GM19324 (cell line): ENCODE measurements at regions not wholly inside any gene's neighbourhood (a gene's known extent, or its start where the extent isn't known, plus 50 kb on each side); places are given as distances from the start of the nearest gene placed in this dataset.

Source experiments
- ATAC-seq: cut with Tn5 transposase; IDR thresholded peaks from one replicate; pipeline ENCODE4 v1.9.1; 2021; ENCODE audit warnings: mild to moderate bottlenecking, moderate library complexity; ENCODE audit not compliant: unreplicated experiment, low FRiP score

DNA sequence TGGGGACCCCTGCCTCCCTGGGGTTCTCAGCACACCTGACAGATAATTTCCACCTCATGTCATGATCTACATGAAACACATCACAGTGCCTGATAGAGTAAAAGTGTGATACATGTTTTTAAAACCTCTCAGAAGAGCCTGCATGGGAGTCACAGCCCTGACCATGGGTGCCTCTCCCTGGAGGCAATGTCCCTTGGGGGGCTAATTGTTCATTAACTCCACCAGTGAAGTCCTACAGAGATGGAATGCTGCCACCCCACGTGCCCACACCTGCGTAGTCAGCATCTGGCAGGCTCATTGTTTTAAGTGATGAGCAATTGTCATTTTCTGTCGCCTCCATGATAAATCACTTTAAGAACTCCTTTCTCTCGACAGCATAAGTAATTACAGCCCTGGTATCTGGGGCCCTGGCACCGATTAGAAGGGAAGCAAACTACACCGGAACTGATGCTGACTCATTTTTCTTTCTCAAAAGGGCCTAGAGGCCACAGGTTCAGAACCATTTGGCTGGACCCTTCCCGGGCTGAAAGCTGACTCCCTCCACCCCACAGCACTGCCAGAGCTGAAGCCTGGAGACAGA, 109.6 kb upstream of the GJB5 start:
- ATAC-seq, result no peak

DNA sequence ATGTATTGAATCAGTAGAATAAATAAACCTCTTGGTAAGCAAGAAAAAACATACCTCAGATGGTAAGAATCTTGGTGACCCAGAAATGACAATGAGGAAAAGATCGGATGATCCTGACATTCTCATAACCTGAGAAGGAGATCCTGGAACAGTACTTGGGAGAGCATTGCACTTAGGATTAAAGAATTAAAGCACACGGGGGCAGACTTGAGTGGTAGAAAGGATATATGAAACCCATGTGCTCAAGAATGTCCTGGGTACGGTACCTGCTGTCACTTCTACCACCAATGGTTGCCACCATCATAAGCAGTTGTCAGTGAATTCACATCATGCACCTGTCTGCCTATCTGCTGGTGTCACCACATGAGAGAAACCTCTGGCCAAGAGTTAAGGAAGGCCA, 108.9 kb upstream of the GJB5 start:
- no peak for ATAC-seq

- no peak for ATAC-seq
Measured at GRCh38 chr1:34648501-34648900, 106.3 kb upstream of the GJB5 start.

DNA sequence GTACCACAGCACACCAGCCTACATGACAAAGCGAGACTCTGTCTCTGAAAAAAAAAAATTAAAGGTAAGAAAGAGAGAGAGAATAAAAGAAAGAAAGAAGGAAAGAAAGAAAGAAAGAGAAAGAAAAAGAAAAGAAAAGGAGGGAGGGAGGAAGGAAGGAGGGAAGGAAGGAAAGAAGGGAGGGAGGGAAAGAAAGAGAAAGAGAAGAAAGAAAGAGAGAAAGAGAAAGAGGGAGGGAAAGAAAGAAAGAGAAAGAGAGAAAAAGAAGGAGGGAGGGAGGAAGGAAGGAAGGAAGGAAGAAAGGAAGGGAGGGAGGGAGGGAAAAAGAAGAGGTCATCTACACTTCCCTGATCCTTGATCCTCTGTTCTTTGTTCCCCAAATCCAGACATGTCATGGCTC, 104.8 kb upstream of the GJB5 start:
- ATAC-seq, result no peak

GRCh38 chr1:34650800-34651199, 104.0 kb upstream of the GJB5 start:
- no peak for ATAC-seq

DNA sequence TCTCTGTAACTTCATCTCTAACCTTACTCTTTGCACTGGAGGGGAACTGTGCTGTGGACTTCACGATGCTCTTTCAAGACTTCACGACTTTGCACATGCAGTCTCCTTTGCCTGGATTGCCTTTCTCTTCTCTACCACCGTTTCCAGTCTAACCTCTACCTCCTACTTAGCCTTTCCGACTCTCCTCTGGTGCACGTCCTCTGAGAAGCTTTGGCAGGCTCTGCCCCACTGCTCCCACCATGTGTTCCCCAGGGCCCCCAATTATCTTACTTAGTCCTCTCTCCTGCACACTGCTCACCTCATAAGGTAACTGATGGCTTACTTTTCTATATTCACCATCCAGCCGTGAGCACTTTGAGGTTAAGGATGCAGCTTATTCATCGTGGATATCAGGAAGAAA, 101.7 kb upstream of the GJB5 start:
- no peak for ATAC-seq

- no peak for ATAC-seq
Measured at GRCh38 chr1:34655206-34655874, 99.5 kb upstream of the GJB5 start.

DNA sequence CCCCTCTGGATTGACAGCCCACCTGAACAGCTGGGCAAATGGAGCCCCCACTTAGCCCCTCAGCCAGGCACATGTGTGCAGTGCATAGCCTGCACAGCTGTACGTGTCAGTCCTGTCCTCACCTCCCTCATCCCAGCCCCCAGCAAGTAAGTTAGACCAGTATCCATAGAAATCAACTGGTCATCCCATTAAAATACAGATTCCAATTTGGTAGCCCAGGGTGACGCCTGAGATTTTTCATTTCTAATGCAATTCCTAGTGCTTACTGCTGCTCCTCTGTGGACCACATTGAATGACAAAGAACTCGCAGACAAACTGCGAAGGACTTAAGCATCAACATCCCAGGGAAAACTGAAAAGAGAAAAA, 99.0 kb upstream of the GJB5 start:
- ATAC-seq, result no peak

DNA sequence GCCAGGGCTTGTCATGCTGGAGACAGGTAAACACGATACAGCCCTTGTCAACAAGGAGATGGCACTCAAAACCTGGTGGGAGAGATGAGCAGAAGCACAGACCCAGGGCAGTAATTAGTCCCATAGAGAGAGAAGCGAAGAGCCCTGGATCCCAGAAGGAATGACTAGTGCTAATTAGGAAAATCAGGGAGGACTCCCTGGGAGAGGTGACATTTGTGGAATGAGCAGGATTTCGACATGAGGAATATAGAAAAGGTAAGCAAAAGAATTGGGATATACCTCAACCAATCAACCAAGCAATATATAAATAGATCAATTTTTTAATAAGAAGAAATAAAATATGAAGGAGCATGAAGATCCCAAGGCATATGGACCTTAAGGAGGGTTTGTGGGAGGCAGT, 98.5 kb upstream of the GJB5 start:
- ATAC-seq, result no peak

DNA sequence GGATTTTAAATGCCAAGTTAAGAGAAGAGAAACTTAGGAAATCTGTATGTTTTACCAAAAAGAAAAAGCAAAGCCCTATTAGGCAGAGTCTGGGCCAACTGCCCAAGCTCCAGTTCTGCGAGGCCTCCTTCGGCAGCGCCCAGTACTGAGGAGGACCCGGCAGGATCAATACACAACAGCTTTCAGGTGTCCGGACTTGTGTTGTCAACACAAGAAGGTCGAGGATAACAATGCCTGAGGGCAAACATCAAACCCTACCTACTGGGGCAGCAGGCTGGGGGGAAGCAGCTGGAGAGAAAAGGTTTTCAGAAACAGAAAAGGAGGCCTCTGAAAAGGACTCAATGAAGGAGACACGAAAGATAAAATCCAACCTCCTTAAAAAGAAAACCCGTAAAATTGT, 98.1 kb upstream of the GJB5 start:
- ATAC-seq, result no peak

DNA sequence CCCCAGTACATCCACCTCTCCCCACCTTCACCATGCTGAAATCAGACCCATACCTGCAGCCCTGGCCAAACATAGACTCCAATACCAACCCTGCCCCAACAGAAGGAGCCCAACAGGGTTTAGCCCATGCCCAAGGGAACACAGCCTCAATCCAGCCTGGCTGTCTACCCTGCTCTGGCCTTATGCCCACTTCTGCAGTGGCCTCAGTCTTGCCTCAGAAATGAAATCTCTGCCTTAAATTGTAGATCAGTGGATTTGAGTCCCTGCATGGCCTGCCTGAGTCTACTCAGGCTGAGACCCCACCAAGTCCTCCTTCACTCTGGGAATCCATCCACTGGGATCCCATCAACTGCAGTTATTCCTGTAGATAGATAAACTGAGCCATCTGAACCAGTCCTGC, 97.6 kb upstream of the GJB5 start:
- ATAC-seq, result no peak

DNA sequence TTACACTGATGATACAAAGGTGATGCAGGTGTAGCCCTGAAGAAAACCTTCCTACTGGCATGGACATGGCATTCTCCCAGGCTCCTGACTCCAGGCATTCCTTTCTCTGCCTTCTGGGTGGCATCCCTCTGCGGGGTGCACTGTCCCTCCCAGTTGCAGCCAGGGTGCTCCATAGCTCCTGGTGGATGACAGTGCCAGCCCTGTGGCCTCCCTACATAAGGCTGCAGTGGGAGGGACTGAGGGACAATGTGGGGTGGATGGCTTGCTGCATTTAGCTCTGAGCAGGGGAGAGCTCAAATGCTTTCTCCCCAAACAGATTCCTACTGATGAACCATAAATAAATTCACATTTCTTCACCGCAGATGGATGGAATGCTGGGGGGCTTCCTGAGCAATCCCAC, 97.0 kb upstream of the GJB5 start:
- ATAC-seq, result no peak

GRCh38 chr1:34663031-34663430, 91.8 kb upstream of the GJB5 start:
- no peak for ATAC-seq

GRCh38 chr1:34668063-34668462, 86.8 kb upstream of the GJB5 start:
- no peak for ATAC-seq

DNA sequence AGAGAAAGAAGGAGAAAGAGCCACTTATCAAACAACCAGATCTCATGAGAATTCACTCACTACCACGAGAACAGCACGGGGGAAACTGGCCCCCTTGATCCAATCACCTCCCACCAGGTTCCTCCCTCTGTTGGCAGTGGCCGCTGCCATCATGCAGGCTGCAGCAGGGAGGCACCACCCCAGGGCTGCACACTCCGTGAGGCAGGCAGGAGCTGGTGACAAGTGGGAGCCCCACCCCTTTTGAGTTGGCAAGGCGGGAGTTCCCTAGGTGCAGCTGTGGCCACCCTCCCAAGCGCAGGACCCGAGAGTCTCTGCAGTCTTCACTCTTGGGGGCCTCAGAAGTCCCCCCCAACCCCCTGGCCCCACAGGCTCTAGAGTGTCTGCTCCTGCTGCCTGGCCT, 83.9 kb upstream of the GJB5 start:
- no peak for ATAC-seq

DNA sequence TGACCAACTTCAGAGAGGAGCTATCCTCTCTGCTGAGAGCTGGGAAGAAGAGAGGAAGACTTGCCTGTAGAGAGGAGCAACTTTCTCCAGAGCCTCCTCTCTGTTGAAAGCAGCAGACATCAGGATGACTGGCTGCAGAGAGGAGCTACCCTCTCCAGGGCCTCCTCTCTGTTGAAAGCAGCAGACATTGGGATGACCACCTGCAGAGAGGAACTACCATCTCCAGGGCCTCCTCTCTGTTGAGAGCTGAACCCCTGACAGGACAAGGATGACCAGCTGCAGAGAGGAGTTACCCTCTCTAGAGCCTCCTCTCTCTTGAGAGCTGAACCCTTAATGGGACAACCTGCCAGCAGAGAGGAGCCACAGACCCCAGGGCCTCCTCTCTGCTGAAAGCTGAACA, 83.0 kb upstream of the GJB5 start:
- no peak for ATAC-seq

DNA sequence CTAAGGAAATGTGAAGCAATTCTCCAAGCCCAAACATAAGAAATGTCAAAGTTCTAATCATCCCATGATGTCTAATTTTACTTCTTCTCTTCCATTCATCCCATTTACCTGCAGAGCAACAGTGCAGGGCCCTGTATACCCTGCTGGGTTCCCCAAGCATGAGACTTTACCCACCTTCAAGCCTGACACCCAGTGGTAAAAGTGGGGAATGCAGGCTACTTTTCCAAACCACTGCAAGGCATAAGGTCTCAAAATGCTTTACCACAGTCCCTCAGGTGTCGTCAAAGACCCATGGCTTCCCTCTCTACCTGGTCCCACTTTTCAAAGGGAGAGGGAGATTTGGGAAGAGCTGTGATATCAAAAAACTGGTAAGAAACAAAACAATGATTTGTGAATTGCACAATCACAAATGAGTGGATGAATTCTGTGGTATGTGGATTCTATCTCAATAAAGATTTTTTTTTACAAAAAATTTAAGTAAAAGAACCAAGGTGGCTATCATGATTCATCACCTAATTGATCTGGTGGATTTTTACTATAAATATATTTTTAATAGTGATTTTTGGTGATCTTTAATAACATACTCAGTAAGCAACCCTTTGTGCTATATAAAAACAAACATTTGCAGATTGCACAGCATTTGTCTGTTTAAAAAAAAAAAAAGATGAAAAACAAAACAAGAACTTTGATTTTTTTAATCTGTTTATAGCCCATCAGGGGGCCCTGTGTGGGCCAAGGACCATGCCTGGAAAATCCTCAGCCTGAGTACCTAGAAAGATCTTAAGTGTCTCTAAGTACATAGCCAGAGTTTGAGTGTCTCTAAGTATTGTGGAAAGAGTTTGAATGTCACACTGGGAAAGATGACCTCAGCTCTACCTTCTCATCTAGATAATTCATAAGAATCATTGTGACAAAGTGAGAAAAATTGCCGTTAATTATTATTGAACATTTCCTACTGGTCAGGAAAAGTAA, 73.1 kb upstream of the GJB5 start:
- no peak for ATAC-seq

DNA sequence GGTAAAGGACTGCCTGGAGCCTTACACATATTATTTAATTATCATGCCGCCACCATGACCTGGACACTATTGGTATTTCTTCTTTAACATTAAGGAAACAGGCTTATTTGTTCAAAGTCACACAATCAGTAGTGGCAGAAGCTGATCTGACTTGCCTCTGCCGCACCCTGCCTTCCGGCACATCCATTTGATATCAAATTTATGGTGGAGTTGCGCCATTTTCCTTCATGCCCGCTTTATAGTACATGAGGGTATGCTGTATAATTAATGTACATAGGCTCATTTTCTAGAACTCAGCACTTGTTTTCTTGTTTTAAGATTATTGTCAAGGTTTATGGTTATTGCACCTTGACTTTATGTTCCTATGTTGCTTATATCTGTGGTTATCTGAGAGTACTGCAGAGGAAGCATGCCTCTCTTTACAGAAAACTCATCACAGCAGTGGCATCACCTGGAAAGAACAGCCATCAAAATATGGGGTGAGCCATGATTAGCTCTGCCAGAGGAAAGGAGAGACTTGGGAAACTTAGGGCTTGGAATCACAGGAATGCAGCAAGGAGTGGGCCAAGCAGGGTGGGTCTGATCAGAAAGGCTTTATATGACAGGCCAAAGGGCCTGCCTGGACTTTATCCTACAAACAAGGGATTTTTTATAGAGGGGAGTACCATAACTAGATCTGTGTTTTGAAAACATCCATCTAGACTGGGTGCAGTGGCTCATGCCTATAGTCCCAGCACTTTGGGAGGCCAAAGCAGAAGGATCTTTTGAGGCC, 72.2 kb upstream of the GJB5 start:
- no peak for ATAC-seq

DNA sequence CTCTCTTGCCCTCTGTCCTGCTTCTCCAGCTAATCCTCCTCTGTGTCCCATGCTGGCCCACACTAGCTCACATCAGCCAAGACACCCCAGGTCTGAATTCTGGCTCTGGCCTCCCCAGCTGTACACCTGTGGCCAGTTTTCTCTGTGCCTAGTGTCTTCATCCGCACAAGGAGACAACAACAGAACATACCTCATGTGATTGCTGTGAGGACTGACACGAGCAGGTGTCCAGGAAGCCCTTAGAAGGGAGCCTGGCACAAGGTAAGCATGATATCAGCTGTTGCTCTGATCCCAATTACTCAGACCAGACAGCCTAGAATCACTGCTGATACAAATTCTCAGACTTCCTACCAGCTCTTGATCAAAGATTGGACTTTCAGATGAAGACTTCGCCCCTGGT, 71.2 kb upstream of the GJB5 start:
- no peak for ATAC-seq

DNA sequence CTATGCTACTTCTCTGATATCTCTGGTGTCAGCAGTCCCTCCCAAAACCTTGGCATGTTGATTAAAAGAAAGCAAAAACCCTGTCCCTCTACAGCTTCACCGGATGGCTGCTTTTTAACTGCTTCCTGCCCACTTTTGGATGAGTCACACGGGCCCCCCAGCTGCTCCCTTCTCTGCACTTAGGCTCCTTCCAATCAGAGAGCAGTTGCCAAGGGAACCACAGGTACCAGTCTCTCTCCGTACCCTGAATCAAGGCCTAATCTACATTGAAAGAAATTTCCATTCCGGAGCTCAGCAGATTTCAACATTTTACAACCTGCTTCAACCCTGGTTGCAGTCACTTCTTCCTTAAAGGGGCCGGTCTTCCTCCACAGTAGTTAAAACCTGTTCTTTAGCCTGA, 70.6 kb upstream of the GJB5 start:
- no peak for ATAC-seq

DNA sequence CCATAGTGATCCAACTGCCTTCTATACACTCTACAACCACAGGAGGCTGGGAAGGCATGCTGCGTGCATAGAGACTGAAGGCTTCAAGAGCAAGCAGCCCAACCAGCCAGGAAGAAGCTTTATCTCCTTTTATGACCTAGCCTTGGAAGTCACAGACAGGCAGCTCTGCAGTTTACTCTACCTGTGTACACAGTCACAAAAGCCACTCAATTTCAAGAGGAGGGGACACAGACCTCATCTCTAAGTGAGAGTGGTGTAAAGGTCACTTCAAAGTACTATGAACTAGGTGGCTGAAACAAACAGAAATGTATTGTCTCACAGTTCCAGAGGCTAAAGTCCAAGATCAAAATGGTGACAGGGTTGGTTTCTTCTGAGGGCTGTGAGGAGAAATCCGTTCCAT, 69.6 kb upstream of the GJB5 start:
- ATAC-seq, result no peak
